Upper lobe of left lung (tissue), 6 donors: ENCODE measurements at regions not wholly inside any gene's neighbourhood (a gene's known extent, or its start where the extent isn't known, plus 50 kb on each side); places are given as distances from the start of the nearest gene placed in this dataset.
"Not testable (repeated sequence)": the region's sequence is repeated elsewhere in the genome, so short reads cannot be mapped to it uniquely, and the experiment has no call there.

Experiments used
- ATAC-seq, 2 donors: fragments of 200-7000 bp; cut with Tn5 transposase; one replicate each; pipeline ENCODE4 v1.9.1; 2022; ENCODE audit warnings: mild to moderate bottlenecking in 2 of 2, moderate library complexity in 2 of 2; ENCODE audit not compliant: low FRiP score in 2 of 2
- DNase-seq, 2 donors: peaks; one replicate each; pipeline ENCODE4 v3.0.0-alpha.2; 2019 to 2020
- H3K27ac ChIP-seq, 4 donors: fragments of 200-600 bp; sonication (generic); one replicate each; pipeline ENCODE4 v1.5.1; 2016 to 2019
- H3K27me3 ChIP-seq, 4 donors: fragments of 200-600 bp; sonication (generic); one replicate each; pipeline ENCODE4 v1.5.1; 2017 to 2019
- H3K36me3 ChIP-seq, 4 donors: fragments of 200-600 bp; sonication (generic); one replicate each; pipeline ENCODE4 v1.5.1; 2016 to 2019
- H3K4me1 ChIP-seq, 4 donors: fragments of 200-600 bp; sonication (generic); one replicate each; pipeline ENCODE4 v1.5.1; 2018 to 2019
- H3K4me3 ChIP-seq, 4 donors: fragments of 200-600 bp; sonication (generic); one replicate each; pipeline ENCODE4 v1.5.1; 2017 to 2019; ENCODE audit warnings: mild to moderate bottlenecking in 2 of 4, moderate library complexity in 1 of 4
- H3K9me3 ChIP-seq, 4 donors: fragments of 200-600 bp; sonication (generic); one replicate each; pipeline ENCODE4 v1.5.1; 2018 to 2019
- CTCF ChIP-seq, 6 experiments: fragments of 450-650 bp in 4 of 6; fragments of 200-600 bp in 2 of 6; sonication (generic) in 2 of 6; IDR thresholded peaks; one replicate each; pipeline ENCODE4 v1.5.1; 2016 to 2019; ENCODE audit warnings: antibody characterized with exemption in 6 of 6
- EP300 ChIP-seq, 4 donors: sonication (generic); formaldehyde crosslinking; IDR thresholded peaks; one replicate each; pipeline ENCODE4 v1.5.1; 2017; ENCODE audit warnings: antibody characterized with exemption in 4 of 4, control low read depth in 2 of 4
- POLR2A ChIP-seq, 4 donors: fragments of 450-650 bp; IDR thresholded peaks; one replicate each; pipeline ENCODE4 v1.5.1; 2016 to 2017; ENCODE audit warnings: antibody characterized with exemption in 4 of 4, mild to moderate bottlenecking in 2 of 4
- POLR2AphosphoS5 ChIP-seq, 2 donors: sonication (generic); formaldehyde crosslinking; IDR thresholded peaks; one replicate each; pipeline ENCODE4 v1.5.1; 2017; ENCODE audit warnings: antibody characterized with exemption in 2 of 2
- WGBS, 2 donors: methylation state at CpG; one replicate each; pipeline ENCODE4 v1.1.5; 2017 to 2018; 5-methylcytosine and 5-hydroxymethylcytosine counted together
- donor health status: DM: no; HTN: no; CAD: no; lungs with moderate emphysema.
- donor health status: DM: no; HTN: yes; CAD: no; lungs with severe emphysema.

GRCh38 chr10:22832066-22832602 lies 95.7 kb upstream of the ARMC3 start:
- no peaks in the 10 kb centered on the region for H3K9me3 ChIP-seq
- no peak overlapping the region for H3K4me3 ChIP-seq
- no peaks in the 10 kb centered on the region for H3K36me3 ChIP-seq
- WGBS, 2 donors: 94 to 96% methylated on average over 4 of the region's 4 CpGs
- peaks cover 0 to 5% (median 0%) of the 10 kb centered on the region in 4 donors for H3K4me1 ChIP-seq
- no peak overlapping the region for H3K27ac ChIP-seq
- no peak for TF ChIP-seq EP300 (IDR thresholded peaks at IDR 0.05)
- no peak for TF ChIP-seq POLR2A (IDR thresholded peaks at IDR 0.05)
- no peak for TF ChIP-seq CTCF (IDR thresholded peaks at IDR 0.05)
- no peak for TF ChIP-seq POLR2AphosphoS5 (IDR thresholded peaks at IDR 0.05)
- no peak for DNase-seq
- no peak for ATAC-seq
- no peaks in the 10 kb centered on the region for H3K27me3 ChIP-seq

GRCh38 chr10:22831586-22831985 lies 96.3 kb upstream of the ARMC3 start:
- WGBS, 2 donors: 91 to 93% methylated on average over 8 of the region's 8 CpGs
- H3K4me3 ChIP-seq: no peak overlapping the region
- TF ChIP-seq POLR2A (IDR thresholded peaks at IDR 0.05) (no peak), CTCF (IDR thresholded peaks at IDR 0.05) (no peak)
- H3K27ac ChIP-seq: no peak overlapping the region
- peaks cover 0 to 5% (median 0%) of the 10 kb centered on the region in 4 donors for H3K4me1 ChIP-seq
- H3K27me3 ChIP-seq: no peaks in the 10 kb centered on the region
- DNase-seq (no peak), ATAC-seq (no peak)
- no peaks in the 10 kb centered on the region for H3K36me3 ChIP-seq
- H3K9me3 ChIP-seq: no peaks in the 10 kb centered on the region

GRCh38 chr10:22828712-22829111 lies 99.1 kb upstream of the ARMC3 start:
- not testable (repeated sequence) for H3K4me3 ChIP-seq, ATAC-seq

GRCh38 chr10:22825841-22826240 lies 102.0 kb upstream of the ARMC3 start:
- 71 to 80% methylated on average over 6 of the region's 6 CpGs for WGBS, 2 donors
- DNase-seq (peak; percentile 9 to 41), ATAC-seq (peak; percentile 49 to 71)
- H3K36me3 ChIP-seq: no peaks in the 10 kb centered on the region
- no peaks in the 10 kb centered on the region for H3K9me3 ChIP-seq
- H3K27ac ChIP-seq: no peak overlapping the region
- peaks cover 0 to 5% (median 0%) of the 10 kb centered on the region in 4 donors for H3K4me1 ChIP-seq
- no peak for TF ChIP-seq POLR2A (IDR thresholded peaks at IDR 0.05)
- no peak for TF ChIP-seq POLR2AphosphoS5 (IDR thresholded peaks at IDR 0.05)
- TF ChIP-seq EP300 (IDR thresholded peaks at IDR 0.05): no peak
- no peak for TF ChIP-seq CTCF (IDR thresholded peaks at IDR 0.05)
- no peaks in the 10 kb centered on the region for H3K27me3 ChIP-seq
- no peak overlapping the region for H3K4me3 ChIP-seq

More at GRCh38 chr10:22828712-22829111, 99.1 kb upstream of the ARMC3 start:
- H3K9me3 ChIP-seq, H3K4me1 ChIP-seq, H3K36me3 ChIP-seq, H3K27me3 ChIP-seq, DNase-seq, H3K27ac ChIP-seq: not testable (repeated sequence)

- no peak for ATAC-seq
- DNase-seq: no peak
- Histone ChIP-seq H3K27ac (no peak overlapping the region), H3K9me3 (no peaks in the 10 kb centered on the region), H3K4me3 (no peak overlapping the region), H3K36me3 (no peaks in the 10 kb centered on the region), H3K4me1 (peaks cover 0 to 5% (median 0%) of the 10 kb centered on the region in 4 donors), H3K27me3 (no peaks in the 10 kb centered on the region)
- WGBS, 2 donors: 67 to 75% methylated on average over 2 to 3 of the region's 3 CpGs
- TF ChIP-seq POLR2AphosphoS5 (IDR thresholded peaks at IDR 0.05) (no peak), CTCF (IDR thresholded peaks at IDR 0.05) (no peak), POLR2A (IDR thresholded peaks at IDR 0.05) (no peak), EP300 (IDR thresholded peaks at IDR 0.05) (no peak)
Observed at GRCh38 chr10:22824984-22825383, 102.9 kb upstream of the ARMC3 start.
